BLaER1 (cell line): ENCODE measurements at regions not wholly inside any gene's neighbourhood (a gene's known extent, or its start where the extent isn't known, plus 50 kb on each side); places are given as distances from the start of the nearest gene placed in this dataset.

ENCODE experiments used
- H3K27ac ChIP-seq: shearing (Covaris generic); formaldehyde crosslinking; 2 replicates; pipeline ENCODE4 v1.8.1; 2022
- H3K27me3 ChIP-seq: shearing (Covaris generic); formaldehyde crosslinking; 2 replicates; pipeline ENCODE4 v1.8.1; 2022
- H3K36me3 ChIP-seq: shearing (Covaris generic); formaldehyde crosslinking; 2 replicates; pipeline ENCODE4 v1.8.1; 2022
- H3K4me1 ChIP-seq: shearing (Covaris generic); formaldehyde crosslinking; 2 replicates; pipeline ENCODE4 v1.8.1; 2022
- H3K4me2 ChIP-seq: shearing (Covaris generic); formaldehyde crosslinking; 2 replicates; pipeline ENCODE4 v1.8.1; 2022
- H3K4me3 ChIP-seq: shearing (Covaris generic); formaldehyde crosslinking; 2 replicates; pipeline ENCODE4 v1.8.1; 2022
- H3K9ac ChIP-seq: shearing (Covaris generic); formaldehyde crosslinking; 2 replicates; pipeline ENCODE4 v1.8.1; 2022
- H3K9me3 ChIP-seq: shearing (Covaris generic); formaldehyde crosslinking; 2 replicates; pipeline ENCODE4 v1.8.1; 2022
- H4K20me1 ChIP-seq: shearing (Covaris generic); formaldehyde crosslinking; 2 replicates; pipeline ENCODE4 v1.8.1; 2022
- Cebpa-rat ChIP-seq: shearing (Covaris generic); IDR thresholded peaks from 2 replicates; pipeline ENCODE4 v1.8.1; 2022

- TF ChIP-seq Cebpa-rat = no peak
- H3K4me3 ChIP-seq = no peak overlapping the region
- H3K9ac ChIP-seq = no peak overlapping the region
- H3K27me3 ChIP-seq = no peaks in the 10 kb centered on the region
- H3K4me2 ChIP-seq = no peak overlapping the region
- no peaks in the 10 kb centered on the region for H3K36me3 ChIP-seq
- peaks cover 16% of the 10 kb centered on the region for H3K4me1 ChIP-seq
- H3K9me3 ChIP-seq = no peaks in the 10 kb centered on the region
- no peak overlapping the region for H3K27ac ChIP-seq
- no peaks in the 10 kb centered on the region for H4K20me1 ChIP-seq
Measured at GRCh38 chr21:45338311-45339017, 50.8 kb upstream of the POFUT2 start.

- peaks cover 16% of the 10 kb centered on the region for H3K4me1 ChIP-seq
- H3K27ac ChIP-seq = no peak overlapping the region
- no peak overlapping the region for H3K4me3 ChIP-seq
- no peaks in the 10 kb centered on the region for H4K20me1 ChIP-seq
- no peaks in the 10 kb centered on the region for H3K36me3 ChIP-seq
- no peak for TF ChIP-seq Cebpa-rat
- no peaks in the 10 kb centered on the region for H3K27me3 ChIP-seq
- no peak overlapping the region for H3K9ac ChIP-seq
- H3K4me2 ChIP-seq = no peak overlapping the region
- no peaks in the 10 kb centered on the region for H3K9me3 ChIP-seq
Measured at GRCh38 chr21:45339421-45340402, 52.0 kb upstream of the POFUT2 start.

GRCh38 chr21:45340515-45340914 is 52.8 kb upstream of the POFUT2 start:
- H3K9me3 ChIP-seq = no peaks in the 10 kb centered on the region
- TF ChIP-seq Cebpa-rat = no peak
- peaks cover 16% of the 10 kb centered on the region for H3K4me1 ChIP-seq
- no peak overlapping the region for H3K4me2 ChIP-seq
- no peak overlapping the region for H3K4me3 ChIP-seq
- H3K9ac ChIP-seq = no peak overlapping the region
- no peaks in the 10 kb centered on the region for H4K20me1 ChIP-seq
- H3K27ac ChIP-seq = no peak overlapping the region
- H3K27me3 ChIP-seq = no peaks in the 10 kb centered on the region
- no peaks in the 10 kb centered on the region for H3K36me3 ChIP-seq

GRCh38 chr21:45341261-45341660 is 53.6 kb upstream of the POFUT2 start:
- no peak overlapping the region for H3K9ac ChIP-seq
- H3K4me1 ChIP-seq = peaks cover 15% of the 10 kb centered on the region
- no peaks in the 10 kb centered on the region for H4K20me1 ChIP-seq
- H3K27me3 ChIP-seq = no peaks in the 10 kb centered on the region
- no peak overlapping the region for H3K4me3 ChIP-seq
- no peaks in the 10 kb centered on the region for H3K9me3 ChIP-seq
- H3K36me3 ChIP-seq = no peaks in the 10 kb centered on the region
- H3K4me2 ChIP-seq = no peak overlapping the region
- H3K27ac ChIP-seq = no peak overlapping the region
- no peak for TF ChIP-seq Cebpa-rat

- no peak overlapping the region for H3K9ac ChIP-seq
- H3K36me3 ChIP-seq = no peaks in the 10 kb centered on the region
- H4K20me1 ChIP-seq = no peaks in the 10 kb centered on the region
- no peak for TF ChIP-seq Cebpa-rat
- H3K27ac ChIP-seq = no peak overlapping the region
- H3K4me2 ChIP-seq = no peak overlapping the region
- H3K27me3 ChIP-seq = no peaks in the 10 kb centered on the region
- H3K9me3 ChIP-seq = no peaks in the 10 kb centered on the region
- no peak overlapping the region for H3K4me3 ChIP-seq
- peaks cover 10% of the 10 kb centered on the region for H3K4me1 ChIP-seq
Measured at GRCh38 chr21:45341779-45342178, 54.1 kb upstream of the POFUT2 start.

GRCh38 chr21:45343891-45344290 is 56.2 kb upstream of the POFUT2 start:
- Histone ChIP-seq H3K36me3 (no peaks in the 10 kb centered on the region), H3K27ac (no peak overlapping the region), H3K9ac (no peak overlapping the region), H3K9me3 (no peaks in the 10 kb centered on the region), H3K27me3 (peaks cover 11% of the 10 kb centered on the region; the same call in 1 of the 2 replicates), H4K20me1 (no peaks in the 10 kb centered on the region), H3K4me1 (peaks cover 23% of the 10 kb centered on the region), H3K4me2 (no peak overlapping the region), H3K4me3 (no peak overlapping the region)
- TF ChIP-seq Cebpa-rat = no peak

GRCh38 chr21:45344576-45344975 is 56.9 kb upstream of the POFUT2 start:
- Histone ChIP-seq H3K9me3 (no peaks in the 10 kb centered on the region), H4K20me1 (no peaks in the 10 kb centered on the region), H3K27me3 (peaks cover 11% of the 10 kb centered on the region; the same call in 1 of the 2 replicates), H3K9ac (no peak overlapping the region), H3K4me3 (no peak overlapping the region), H3K4me1 (peaks cover 30% of the 10 kb centered on the region), H3K27ac (no peak overlapping the region), H3K4me2 (no peak overlapping the region), H3K36me3 (no peaks in the 10 kb centered on the region)
- no peak for TF ChIP-seq Cebpa-rat

GRCh38 chr21:45347048-45347711 is 57.8 kb upstream of the COL18A1 start:
- no peak overlapping the region for H3K27ac ChIP-seq
- H3K27me3 ChIP-seq = peaks cover 11% of the 10 kb centered on the region; the same call in 1 of the 2 replicates
- no peak for TF ChIP-seq Cebpa-rat
- peaks cover 51% of the 10 kb centered on the region for H3K4me1 ChIP-seq
- H3K4me3 ChIP-seq = no peak overlapping the region
- no peaks in the 10 kb centered on the region for H4K20me1 ChIP-seq
- H3K9ac ChIP-seq = no peak overlapping the region
- no peaks in the 10 kb centered on the region for H3K9me3 ChIP-seq
- peak overlapping the region; percentile 62 for H3K4me2 ChIP-seq
- no peaks in the 10 kb centered on the region for H3K36me3 ChIP-seq

GRCh38 chr21:45347712-45348499 is 57.1 kb upstream of the COL18A1 start:
- Histone ChIP-seq H3K27me3 (peaks cover 11% of the 10 kb centered on the region; the same call in 1 of the 2 replicates), H3K4me3 (no peak overlapping the region), H3K9ac (no peak overlapping the region; the same call in 1 of the 2 replicates), H3K4me1 (peaks cover 58% of the 10 kb centered on the region), H3K4me2 (peak overlapping the region; percentile 62), H4K20me1 (no peaks in the 10 kb centered on the region), H3K27ac (no peak overlapping the region), H3K9me3 (no peaks in the 10 kb centered on the region), H3K36me3 (no peaks in the 10 kb centered on the region)
- no peak for TF ChIP-seq Cebpa-rat
